Vagina (tissue), 2 donors: ENCODE measurements at regions not wholly inside any gene's neighbourhood (a gene's known extent, or its start where the extent isn't known, plus 50 kb on each side); places are given as distances from the start of the nearest gene placed in this dataset.

Experiments
- POLR2AphosphoS5 ChIP-seq, 2 donors: sonication (generic); formaldehyde crosslinking; IDR thresholded peaks; one replicate each; pipeline ENCODE4 v1.9.0; 2017; ENCODE audit warnings: antibody characterized with exemption in 2 of 2, mild to moderate bottlenecking in 2 of 2, low read depth in 1 of 2; ENCODE audit not compliant: insufficient read depth in 1 of 2
- TF ChIP-seq, protein P1 (sequence below), 3 experiments: fragments of 450-650 bp in 2 of 3; fragments of 200-600 bp in 1 of 3; sonication (generic) in 1 of 3; IDR thresholded peaks; one replicate each; pipeline ENCODE4 v1.5.1; 2017 to 2019; ENCODE audit warnings: antibody characterized with exemption in 3 of 3, mild to moderate bottlenecking in 2 of 3, moderate library complexity in 2 of 3

DNA sequence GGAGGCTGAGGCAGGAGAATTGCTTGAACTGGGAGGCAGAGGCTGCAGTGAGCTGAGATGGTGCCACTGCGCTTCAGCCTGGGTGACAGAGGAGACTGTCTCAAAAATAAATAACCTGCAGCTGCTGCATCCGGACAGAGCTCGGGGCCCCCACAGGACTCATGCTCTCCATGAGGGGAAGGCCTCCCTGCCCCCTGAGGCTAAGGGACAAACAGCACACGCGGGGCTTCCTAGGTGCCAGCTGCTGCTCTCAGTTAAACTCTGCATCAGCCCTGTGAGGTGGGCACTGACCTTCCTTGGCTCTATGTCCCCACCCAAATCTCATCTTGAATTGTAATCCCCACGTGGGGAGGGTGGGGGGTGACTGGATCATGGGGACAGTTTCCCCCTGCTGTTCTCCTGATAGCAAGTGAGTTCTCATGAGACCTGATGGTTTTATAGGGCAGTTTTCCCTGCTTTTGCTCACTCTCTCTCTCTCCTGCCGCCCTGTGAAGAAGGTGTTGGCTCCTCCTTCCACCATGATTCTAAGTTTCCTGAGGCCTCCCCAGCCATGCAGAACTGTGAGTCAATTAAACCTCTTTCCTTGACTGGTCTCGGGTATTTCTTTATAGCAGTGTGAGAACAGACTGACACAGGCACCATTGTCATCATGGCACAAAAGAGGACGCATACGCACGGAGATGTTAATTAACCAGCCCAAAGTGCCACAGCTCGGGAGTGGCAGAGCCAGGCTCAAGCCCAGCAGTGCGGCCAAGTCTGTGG is 49.9 kb upstream of the TAF1B start:
- TF ChIP-seq, protein P1, sequence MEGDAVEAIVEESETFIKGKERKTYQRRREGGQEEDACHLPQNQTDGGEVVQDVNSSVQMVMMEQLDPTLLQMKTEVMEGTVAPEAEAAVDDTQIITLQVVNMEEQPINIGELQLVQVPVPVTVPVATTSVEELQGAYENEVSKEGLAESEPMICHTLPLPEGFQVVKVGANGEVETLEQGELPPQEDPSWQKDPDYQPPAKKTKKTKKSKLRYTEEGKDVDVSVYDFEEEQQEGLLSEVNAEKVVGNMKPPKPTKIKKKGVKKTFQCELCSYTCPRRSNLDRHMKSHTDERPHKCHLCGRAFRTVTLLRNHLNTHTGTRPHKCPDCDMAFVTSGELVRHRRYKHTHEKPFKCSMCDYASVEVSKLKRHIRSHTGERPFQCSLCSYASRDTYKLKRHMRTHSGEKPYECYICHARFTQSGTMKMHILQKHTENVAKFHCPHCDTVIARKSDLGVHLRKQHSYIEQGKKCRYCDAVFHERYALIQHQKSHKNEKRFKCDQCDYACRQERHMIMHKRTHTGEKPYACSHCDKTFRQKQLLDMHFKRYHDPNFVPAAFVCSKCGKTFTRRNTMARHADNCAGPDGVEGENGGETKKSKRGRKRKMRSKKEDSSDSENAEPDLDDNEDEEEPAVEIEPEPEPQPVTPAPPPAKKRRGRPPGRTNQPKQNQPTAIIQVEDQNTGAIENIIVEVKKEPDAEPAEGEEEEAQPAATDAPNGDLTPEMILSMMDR (IDR thresholded peaks at IDR 0.05), result no peak
- no peak for TF ChIP-seq POLR2AphosphoS5 (IDR thresholded peaks at IDR 0.05; ENCODE audit: insufficient read depth in 1 of 2, low read depth in 1 of 2)
